ENCODE measurements at regions not wholly inside any gene's neighbourhood (a gene's known extent, or its start where the extent isn't known, plus 50 kb on each side); places are given as distances from the start of the nearest gene placed in this dataset.

DNA sequence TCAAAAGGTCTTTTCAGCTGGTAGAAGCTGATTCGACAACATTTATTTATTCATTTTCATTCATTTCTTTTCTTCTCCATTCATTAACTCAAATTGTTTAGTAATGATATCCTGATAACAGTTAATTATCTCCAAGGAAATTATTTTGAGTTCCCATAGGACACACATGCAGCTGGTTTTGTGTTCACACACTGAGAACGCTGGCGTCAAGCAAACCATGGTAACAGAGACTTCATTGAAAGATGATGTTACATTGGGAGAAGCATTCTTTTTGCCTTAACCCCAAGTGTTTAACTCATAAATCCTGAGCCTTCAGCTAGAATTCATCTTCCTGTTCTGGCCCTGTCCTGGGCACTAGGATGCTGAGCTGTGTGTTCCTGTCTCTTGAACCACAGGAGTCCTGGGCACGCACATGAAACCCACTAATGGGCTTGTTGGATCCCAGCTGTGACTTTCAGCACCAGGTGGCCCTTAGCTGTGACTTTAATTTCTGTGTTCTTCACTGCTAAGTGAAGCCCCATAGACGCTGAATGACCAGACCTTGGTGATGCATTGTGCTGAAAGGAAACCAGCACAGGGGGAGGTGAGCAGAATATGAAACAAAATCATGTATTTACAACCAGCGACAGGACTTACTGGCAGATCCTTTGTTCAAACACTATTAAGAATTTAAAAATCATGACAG lies 121.5 kb upstream of the PRSS58 start:
- TF ChIP-seq, protein P1, sequence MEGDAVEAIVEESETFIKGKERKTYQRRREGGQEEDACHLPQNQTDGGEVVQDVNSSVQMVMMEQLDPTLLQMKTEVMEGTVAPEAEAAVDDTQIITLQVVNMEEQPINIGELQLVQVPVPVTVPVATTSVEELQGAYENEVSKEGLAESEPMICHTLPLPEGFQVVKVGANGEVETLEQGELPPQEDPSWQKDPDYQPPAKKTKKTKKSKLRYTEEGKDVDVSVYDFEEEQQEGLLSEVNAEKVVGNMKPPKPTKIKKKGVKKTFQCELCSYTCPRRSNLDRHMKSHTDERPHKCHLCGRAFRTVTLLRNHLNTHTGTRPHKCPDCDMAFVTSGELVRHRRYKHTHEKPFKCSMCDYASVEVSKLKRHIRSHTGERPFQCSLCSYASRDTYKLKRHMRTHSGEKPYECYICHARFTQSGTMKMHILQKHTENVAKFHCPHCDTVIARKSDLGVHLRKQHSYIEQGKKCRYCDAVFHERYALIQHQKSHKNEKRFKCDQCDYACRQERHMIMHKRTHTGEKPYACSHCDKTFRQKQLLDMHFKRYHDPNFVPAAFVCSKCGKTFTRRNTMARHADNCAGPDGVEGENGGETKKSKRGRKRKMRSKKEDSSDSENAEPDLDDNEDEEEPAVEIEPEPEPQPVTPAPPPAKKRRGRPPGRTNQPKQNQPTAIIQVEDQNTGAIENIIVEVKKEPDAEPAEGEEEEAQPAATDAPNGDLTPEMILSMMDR (IDR thresholded peaks at IDR 0.05) = no peak
- TF ChIP-seq POLR2A (IDR thresholded peaks at IDR 0.05) (no peak), POLR2AphosphoS5 (IDR thresholded peaks at IDR 0.05) (no peak), EP300 (IDR thresholded peaks at IDR 0.05; ENCODE audit: low read depth) (no peak)
